A549 (cell line): ENCODE measurements at regions not wholly inside any gene's neighbourhood (a gene's known extent, or its start where the extent isn't known, plus 50 kb on each side); places are given as distances from the start of the nearest gene placed in this dataset.

Experiments
- ATAC-seq, 2 experiments: fragments of 200-7000 bp in 1 of 2; fragments of >200 bp in 1 of 2; cut with Nextera tagmentation in 1 of 2; cut with Tn5 transposase in 1 of 2; 3 replicates each; pipeline versions ENCODE4 v1.8.0 to v1.9.1; 2018 to 2020; ENCODE audit warnings: mild to moderate bottlenecking in 1 of 2, moderate library complexity in 1 of 2
- CTCF ChIA-PET: fragments of 300-600 bp; sonication (Branson Sonifier 250); formaldehyde crosslinking; extraction: SDS; loops from one replicate; lab custom pipeline; 2021; ENCODE audit warnings: antibody characterized with exemption, inconsistent platforms; lab: Yijun Ruan, JAX
- POLR2A ChIA-PET: fragments of 350-600 bp; formaldehyde crosslinking; extraction: SDS; loops from one replicate; lab custom pipeline; 2021; ENCODE audit warnings: antibody characterized with exemption, inconsistent platforms; lab: Yijun Ruan, JAX
- DNase-seq, 2 experiments: peaks; one replicate each; pipeline versions ENCODE4 v3.0.0 to v3.0.0-alpha.2; 2011 to 2016; ENCODE audit warnings: low read depth in 1 of 2, low spot score in 1 of 2
- FAIRE-seq: peaks from 2 replicates; lab custom pipeline; 2011; peaks lifted over from hg19 to GRCh38; lab: Jason Lieb, UNC
- H3K27ac ChIP-seq, 2 experiments: fragments of >200 bp; sonication (Bioruptor Twin); formaldehyde crosslinking; 3 replicates each; pipeline ENCODE4 v1.5.1; 2016 to 2017
- H3K4me1 ChIP-seq: fragments of >200 bp; sonication (Bioruptor Twin); formaldehyde crosslinking; 3 replicates; pipeline ENCODE4 v1.6.1; 2016
- H3K4me2 ChIP-seq: fragments of >200 bp; sonication (Bioruptor Twin); formaldehyde crosslinking; 3 replicates; pipeline ENCODE4 v1.6.1; 2016
- H3K4me3 ChIP-seq: fragments of >200 bp; sonication (Bioruptor Twin); formaldehyde crosslinking; 3 replicates; pipeline ENCODE4 v1.5.1; 2016
- H3K9me3 ChIP-seq: fragments of >200 bp; sonication (Bioruptor Twin); formaldehyde crosslinking; 3 replicates; pipeline ENCODE4 v1.6.1; 2016
- CBX2 ChIP-seq: fragments of 200-600 bp; sonication (generic); IDR thresholded peaks from 2 replicates; pipeline ENCODE4 v1.6.1; 2016; ENCODE audit warnings: low read depth, mild to moderate bottlenecking, borderline replicate concordance
- CEBPB ChIP-seq, 2 experiments: fragments of >200 bp in 1 of 2; sonication (Bioruptor Twin) in 1 of 2; formaldehyde crosslinking in 1 of 2; IDR thresholded peaks; 2 replicates each; pipeline ENCODE4 v1.6.1; 2012 to 2016
- E2F6 ChIP-seq: IDR thresholded peaks from 2 replicates; pipeline ENCODE4 v1.6.1; 2012; ENCODE audit warnings: low read depth, borderline replicate concordance
- EHF ChIP-seq: fragments of 250-450 bp; sonication (Bioruptor Pico); IDR thresholded peaks from 2 replicates; pipeline ENCODE4 v1.5.0; 2020; ENCODE audit warnings: mild to moderate bottlenecking
- EP300 ChIP-seq, 2 experiments: fragments of >200 bp; sonication (Bioruptor Twin); formaldehyde crosslinking; IDR thresholded peaks; 2 replicates in 1 of 2; 3 replicates in 1 of 2; pipeline ENCODE4 v1.6.1; 2016 to 2017
- FOSB ChIP-seq: fragments of 250-450 bp; sonication (Bioruptor Pico); IDR thresholded peaks from 2 replicates; pipeline ENCODE4 v1.5.0; 2020; ENCODE audit warnings: mild to moderate bottlenecking, moderate library complexity
- GATA3 ChIP-seq: IDR thresholded peaks from 2 replicates; pipeline ENCODE4 v1.6.1; 2012; ENCODE audit warnings: borderline replicate concordance
- HES2 ChIP-seq: fragments of >200 bp; sonication (Bioruptor Twin); formaldehyde crosslinking; IDR thresholded peaks from 2 replicates; pipeline ENCODE4 v1.6.1; 2016
- HOXB5 ChIP-seq: fragments of 250-450 bp; sonication (Bioruptor Pico); IDR thresholded peaks from 2 replicates; pipeline ENCODE4 v1.5.0; 2020; ENCODE audit warnings: mild to moderate bottlenecking, moderate library complexity
- JUN ChIP-seq, 2 experiments: fragments of >200 bp; sonication (Bioruptor Twin); formaldehyde crosslinking; IDR thresholded peaks; 2 replicates in 1 of 2; 3 replicates in 1 of 2; pipeline ENCODE4 v1.6.1; 2016 to 2017
- KDM1A ChIP-seq: fragments of 200-600 bp; sonication (generic); IDR thresholded peaks from 2 replicates; pipeline ENCODE4 v1.6.1; 2016; ENCODE audit warnings: low read depth, mild to moderate bottlenecking
- NPAS2 ChIP-seq: fragments of 250-450 bp; sonication (Bioruptor Pico); IDR thresholded peaks from 2 replicates; pipeline ENCODE4 v1.8.0; 2022; ENCODE audit warnings: mild to moderate bottlenecking, moderate library complexity, borderline replicate concordance
- POLR2A ChIP-seq: IDR thresholded peaks from 2 replicates; pipeline ENCODE4 v1.6.1; 2012; ENCODE audit warnings: mild to moderate bottlenecking, low read length
- POLR2AphosphoS2 ChIP-seq: conservative IDR thresholded peaks from 2 replicates; pipeline ENCODE4 v1.6.1; 2012; ENCODE audit warnings: low read length, improper control_type of control experiment, inconsistent platforms
- REST ChIP-seq: fragments of 200-600 bp; sonication (generic); IDR thresholded peaks from 2 replicates; pipeline ENCODE4 v1.6.1; 2016; ENCODE audit warnings: antibody characterized with exemption, mild to moderate bottlenecking, moderate library complexity
- USF2 ChIP-seq: fragments of 450-650 bp; IDR thresholded peaks from 2 replicates; pipeline ENCODE4 v1.6.1; 2014; ENCODE audit warnings: antibody characterized with exemption
- WGBS: methylation state at CpG from one replicate; pipeline ENCODE4 v1.1.6; 2017; ENCODE audit errors: missing lambda C conversion rate; 5-methylcytosine and 5-hydroxymethylcytosine counted together

GRCh38 chr16:62639890-62640289 is 603.7 kb upstream of the CDH8 start (continued):
- no peak for TF ChIP-seq REST
- TF ChIP-seq, all 56 proteins: peak for 0

GRCh38 chr16:62638964-62639870 is 603.0 kb upstream of the CDH8 start:
- H3K27ac ChIP-seq = no peak overlapping the region
- no peak for DNase-seq
- POLR2A ChIA-PET = no interaction called here
- no peak for FAIRE-seq
- H3K9me3 ChIP-seq = no peaks in the 10 kb centered on the region; the same call in 2 of the 3 replicates
- no peak overlapping the region for H3K4me3 ChIP-seq
- no peak for ATAC-seq
- CTCF ChIA-PET = no interaction called here
- WGBS = 5% methylated on average over 5 of the region's 5 CpGs
- no peaks in the 10 kb centered on the region for H3K4me1 ChIP-seq
- no peak overlapping the region for H3K4me2 ChIP-seq
- TF ChIP-seq HOXB5 = no peak
- no peak for TF ChIP-seq POLR2AphosphoS2

- Histone ChIP-seq H3K9me3 (no peaks in the 10 kb centered on the region; the same call in 2 of the 3 replicates), H3K4me1 (no peaks in the 10 kb centered on the region), H3K4me2 (no peak overlapping the region), H3K4me3 (no peak overlapping the region), H3K27ac (no peak overlapping the region)
- 22% methylated on average over 4 of the region's 4 CpGs for WGBS
- ATAC-seq (no peak), FAIRE-seq (no peak), DNase-seq (no peak)
- CTCF ChIA-PET = no interaction called here
- TF ChIP-seq POLR2A = no peak
- no peak for TF ChIP-seq HES2
- no peak for TF ChIP-seq GATA3
- no peak for TF ChIP-seq JUN (IDR thresholded peaks at IDR 0.05)
- no peak for TF ChIP-seq CBX2
- TF ChIP-seq NPAS2 = no peak
- TF ChIP-seq EP300 (IDR thresholded peaks at IDR 0.05) = no peak
- TF ChIP-seq FOSB (CRISPR knock-in tag) = no peak
- TF ChIP-seq EHF (CRISPR knock-in tag) = no peak
- no peak for TF ChIP-seq CEBPB (IDR thresholded peaks at IDR 0.05)
- TF ChIP-seq E2F6 = no peak
- no peak for TF ChIP-seq USF2
- TF ChIP-seq KDM1A = no peak
- POLR2A ChIA-PET = no interaction called here
Measured at GRCh38 chr16:62638324-62638911, 602.2 kb upstream of the CDH8 start.
